Heart right ventricle (tissue), 16 donors: ENCODE measurements at regions not wholly inside any gene's neighbourhood (a gene's known extent, or its start where the extent isn't known, plus 50 kb on each side); places are given as distances from the start of the nearest gene placed in this dataset.

Experiments used
- ATAC-seq, 8 donors: fragments of 200-7000 bp; cut with Tn5 transposase; one replicate each; pipeline ENCODE4 v1.9.1; 2020; ENCODE audit warnings: mild to moderate bottlenecking in 8 of 8, moderate library complexity in 8 of 8, moderate number of reproducible peaks in 1 of 8
- DNase-seq, 2 donors: peaks; one replicate each; pipeline ENCODE4 v3.0.0-alpha.2; 2020
- H3K27ac ChIP-seq, 10 donors: fragments of 200-600 bp; sonication (generic) in 2 of 10; one replicate each; pipeline versions ENCODE4 v1.5.0 to v1.8.0; 2020 to 2022; ENCODE audit warnings: mild to moderate bottlenecking in 3 of 10
- H3K27me3 ChIP-seq, 7 donors: fragments of 200-600 bp; one replicate each; pipeline ENCODE4 v1.8.0; 2021 to 2022; ENCODE audit warnings: mild to moderate bottlenecking in 2 of 7
- H3K36me3 ChIP-seq, 9 donors: fragments of 200-600 bp; sonication (generic) in 1 of 9; one replicate each; pipeline versions ENCODE4 v1.5.0 to v1.8.0; 2020 to 2022; ENCODE audit warnings: mild to moderate bottlenecking in 2 of 9
- H3K4me1 ChIP-seq, 9 donors: fragments of 200-600 bp; sonication (generic) in 1 of 9; one replicate each; pipeline versions ENCODE4 v1.5.0 to v1.8.0; 2020 to 2022; ENCODE audit warnings: mild to moderate bottlenecking in 4 of 9
- H3K4me3 ChIP-seq, 10 donors: fragments of 200-600 bp; sonication (generic) in 2 of 10; one replicate each; pipeline versions ENCODE4 v1.5.0 to v1.8.0; 2020 to 2022; ENCODE audit warnings: mild to moderate bottlenecking in 7 of 10, moderate library complexity in 2 of 10
- H3K9me3 ChIP-seq, 11 donors: fragments of 200-600 bp in 10 of 11; sonication (generic) in 2 of 11; one replicate each; pipeline versions ENCODE4 v1.5.0 to v1.8.0; 2013 to 2022; ENCODE audit warnings: mild to moderate bottlenecking in 2 of 11, control low read depth in 1 of 11, moderate library complexity in 1 of 11
- CTCF ChIP-seq, 9 donors: fragments of 200-600 bp; sonication (generic) in 2 of 9; IDR thresholded peaks; one replicate each; pipeline versions ENCODE4 v1.5.0 to v1.8.0; 2021 to 2022; ENCODE audit warnings: antibody characterized with exemption in 9 of 9, mild to moderate bottlenecking in 5 of 9, moderate library complexity in 1 of 9
- WGBS, 2 donors: extraction: QIAGEN DNeasy Blood & Tissue Kit; methylation state at CpG; one replicate each; pipeline ENCODE4 v1.1.7; 2013; ENCODE audit warnings: inconsistent platforms in 1 of 2; 5-methylcytosine and 5-hydroxymethylcytosine counted together
- intact Hi-C, 10 donors: fragments of 100-400 bp; cut with DNase I; formaldehyde crosslinking; loops; one replicate each; pipeline versions ENCODE4 v1.11.1 to v1.14.2; 2022
- donor health status: Arrhythmogenic right ventricular cardiomyopathy.
- donor health status: ischemic (EF 13 %, LVEDD 7.1; RV severe dilation, severe dysfunction).
- donor health status: healthy with polysubstance abuse.
- donor health status: DM: no; HTN: yes; CAD: no.
- donor health status: DM: no; HTN: no; CAD: no.
- donor health status: ischemic (EF 25% LVEDD 6.9; RV normal size, moderate dysfunction).
- donor health status: ischemic (EF 25% LVEDD 5.7; RV mildly dilated, moderate dysfunction).
- donor health status: healthy.
- donor health status: DM: yes; HTN: yes; CAD: no.
- donor health status: Ischemic cardiomyopathy.
- donor health status: ischemic (EF 35%, LVEDD 5.7; RV mildly dilated, moderate dysfunction).
- donor health status: nonischemic (EF 11% LVEDD 7.7; RV severe dilation, severe dysfunction).
- donor health status: DM: yes; HTN: yes; CAD: no.
- donor health status: PGD.
- donor health status: ischemic (EF 29% LVEDD 5.4; RV normal size, mild dysfunction).
- donor health status: nonischemic (EF 23%, LVEDD 6.1; RV moderate dilation, normal function).

- Histone ChIP-seq H3K27ac (no peak overlapping the region), H3K4me3 (no peak overlapping the region), H3K27me3 (peaks cover 0 to 12% (median 0%) of the 10 kb centered on the region in 7 donors), H3K4me1 (no peaks in the 10 kb centered on the region), H3K36me3 (no peaks in the 10 kb centered on the region), H3K9me3 (peaks cover 0 to 4% (median 0%) of the 10 kb centered on the region in 11 donors)
- 91% methylated on average over 39 of the region's 39 CpGs for WGBS, 2 donors
- intact Hi-C loops: no loop called here
- TF ChIP-seq CTCF (IDR thresholded peaks at IDR 0.05): no peak
- ATAC-seq (no peak), DNase-seq (peak in 1 of 2 donors; percentile 11)
Observed at GRCh38 chr6:8282380-8282779, 153.0 kb downstream of the SLC35B3 start.

- intact Hi-C loops: no loop called here
- H3K4me3 ChIP-seq: no peak overlapping the region
- no peaks in the 10 kb centered on the region for H3K36me3 ChIP-seq
- H3K4me1 ChIP-seq: no peaks in the 10 kb centered on the region
- no peak for TF ChIP-seq CTCF (IDR thresholded peaks at IDR 0.05)
- DNase-seq (no peak), ATAC-seq (no peak)
- WGBS, 2 donors: 77 to 85% methylated on average over 15 of the region's 15 CpGs
- peaks cover 0 to 4% (median 0%) of the 10 kb centered on the region in 11 donors for H3K9me3 ChIP-seq
- peaks cover 0 to 13% (median 4%) of the 10 kb centered on the region in 7 donors for H3K27me3 ChIP-seq
- no peak overlapping the region for H3K27ac ChIP-seq
Observed at GRCh38 chr6:8279041-8279805, 156.1 kb downstream of the SLC35B3 start.

- Histone ChIP-seq H3K4me3 (no peak overlapping the region), H3K9me3 (peaks cover 0 to 4% (median 0%) of the 10 kb centered on the region in 11 donors), H3K27me3 (peaks cover 0 to 13% (median 4%) of the 10 kb centered on the region in 7 donors), H3K36me3 (no peaks in the 10 kb centered on the region), H3K4me1 (no peaks in the 10 kb centered on the region), H3K27ac (no peak overlapping the region)
- ATAC-seq (no peak), DNase-seq (no peak)
- no peak for TF ChIP-seq CTCF (IDR thresholded peaks at IDR 0.05)
- intact Hi-C loops: no loop called here
- 73 to 75% methylated on average over 8 of the region's 8 CpGs for WGBS, 2 donors
Observed at GRCh38 chr6:8278562-8278961, 156.8 kb downstream of the SLC35B3 start.

GRCh38 chr6:8277769-8278168, 157.6 kb downstream of the SLC35B3 start:
- no peak for DNase-seq
- 38 to 43% methylated on average over 7 of the region's 7 CpGs for WGBS, 2 donors
- no peak for ATAC-seq
- H3K36me3 ChIP-seq: no peaks in the 10 kb centered on the region
- H3K27me3 ChIP-seq: peaks cover 0 to 13% (median 4%) of the 10 kb centered on the region in 7 donors
- intact Hi-C loops: no loop called here
- peaks cover 0 to 4% (median 0%) of the 10 kb centered on the region in 11 donors for H3K9me3 ChIP-seq
- no peak for TF ChIP-seq CTCF (IDR thresholded peaks at IDR 0.05)
- no peak overlapping the region for H3K4me3 ChIP-seq
- H3K4me1 ChIP-seq: no peaks in the 10 kb centered on the region
- no peak overlapping the region for H3K27ac ChIP-seq
